ENCODE measurements at regions not wholly inside any gene's neighbourhood (a gene's known extent, or its start where the extent isn't known, plus 50 kb on each side); places are given as distances from the start of the nearest gene placed in this dataset.

- Histone ChIP-seq H3K27ac (ENCODE audit: low read length, poor library complexity, severe bottlenecking) (no peak overlapping the region), H3K23ac (ENCODE audit: low read length in 2 of 2) (no peak overlapping the region), H3K79me1 (replicated peaks; ENCODE audit: low read length, poor library complexity, severe bottlenecking) (no peaks in the 10 kb centered on the region), H3K4me3 (ENCODE audit: insufficient read depth in 1 of 2, low read depth in 1 of 2, low read length in 2 of 2) (no peak overlapping the region), H4K8ac (ENCODE audit: low read length) (no peak overlapping the region), H3K18ac (ENCODE audit: low read depth in 1 of 2, low read length in 2 of 2) (no peak overlapping the region), H2BK15ac (ENCODE audit: low read depth, poor library complexity, severe bottlenecking) (no peak overlapping the region), H3K14ac (ENCODE audit: low read length in 2 of 2) (no peak overlapping the region), H2AFZ (ENCODE audit: low read depth, low read length) (no peak overlapping the region), H3K36me3 (ENCODE audit: control insufficient read depth in 1 of 2, insufficient read depth in 2 of 2, low read depth in 1 of 2, low read length in 2 of 2) (no peaks in the 10 kb centered on the region), H2BK5ac (ENCODE audit: low read depth, low read length, poor library complexity, severe bottlenecking) (no peak overlapping the region), H3K4me2 (ENCODE audit: low read length, poor library complexity, severe bottlenecking) (no peak overlapping the region), H3K4ac (ENCODE audit: low read depth in 1 of 2, low read length in 2 of 2) (no peak overlapping the region), H3K9me3 (ENCODE audit: control insufficient read depth, low read length) (no peaks in the 10 kb centered on the region), H3K9ac (ENCODE audit: low read length) (no peak overlapping the region), H2BK120ac (ENCODE audit: low read depth, low read length) (no peak overlapping the region), H4K91ac (ENCODE audit: low read length) (no peak overlapping the region), H2BK12ac (ENCODE audit: low read length in 2 of 2) (no peak overlapping the region), H3K27me3 (ENCODE audit: control insufficient read depth in 1 of 2, insufficient read depth in 1 of 2, low read length in 2 of 2) (no peaks in the 10 kb centered on the region), H2AK5ac (ENCODE audit: low read length, severe bottlenecking) (no peak overlapping the region), H3K4me1 (ENCODE audit: control insufficient read depth, insufficient read depth, low read depth, low read length) (no peaks in the 10 kb centered on the region)
- WGBS = 70% methylated on average over 1 of the region's 1 CpG
- DNase-seq = no peak
Observed at GRCh38 chr6:149152521-149152920, 165.0 kb upstream of the TAB2 start.

GRCh38 chr6:149153100-149153499, 164.4 kb upstream of the TAB2 start:
- no peak overlapping the region for H3K4ac ChIP-seq (ENCODE audit: low read depth in 1 of 2, low read length in 2 of 2)
- DNase-seq = no peak
- no peak overlapping the region for H2BK12ac ChIP-seq (ENCODE audit: low read length in 2 of 2)
- no peak overlapping the region for H3K27ac ChIP-seq (ENCODE audit: low read length, poor library complexity, severe bottlenecking)
- no peak overlapping the region for H2BK15ac ChIP-seq (ENCODE audit: low read depth, poor library complexity, severe bottlenecking)
- no peak overlapping the region for H4K8ac ChIP-seq (ENCODE audit: low read length)
- no peak overlapping the region for H3K23ac ChIP-seq (ENCODE audit: low read length in 2 of 2)
- H2BK5ac ChIP-seq (ENCODE audit: low read depth, low read length, poor library complexity, severe bottlenecking) = no peak overlapping the region
- no peaks in the 10 kb centered on the region for H3K9me3 ChIP-seq (ENCODE audit: control insufficient read depth, low read length)
- no peak overlapping the region for H2BK120ac ChIP-seq (ENCODE audit: low read depth, low read length)
- peak overlapping the region in 1 of 2 experiments; percentile 42 for H3K18ac ChIP-seq (ENCODE audit: low read depth in 1 of 2, low read length in 2 of 2)
- no peak overlapping the region for H3K14ac ChIP-seq (ENCODE audit: low read length in 2 of 2)
- no peaks in the 10 kb centered on the region for H3K79me1 ChIP-seq (replicated peaks; ENCODE audit: low read length, poor library complexity, severe bottlenecking)
- no peaks in the 10 kb centered on the region for H3K27me3 ChIP-seq (ENCODE audit: control insufficient read depth in 1 of 2, insufficient read depth in 1 of 2, low read length in 2 of 2)
- no peak overlapping the region for H3K9ac ChIP-seq (ENCODE audit: low read length)
- H3K36me3 ChIP-seq (ENCODE audit: control insufficient read depth in 1 of 2, insufficient read depth in 2 of 2, low read depth in 1 of 2, low read length in 2 of 2) = no peaks in the 10 kb centered on the region
- no peak overlapping the region for H3K4me2 ChIP-seq (ENCODE audit: low read length, poor library complexity, severe bottlenecking)
- WGBS = 100% methylated on average over 1 of the region's 2 CpGs
- H2AFZ ChIP-seq (ENCODE audit: low read depth, low read length) = no peak overlapping the region
- H3K4me1 ChIP-seq (ENCODE audit: control insufficient read depth, insufficient read depth, low read depth, low read length) = no peaks in the 10 kb centered on the region
- no peak overlapping the region for H2AK5ac ChIP-seq (ENCODE audit: low read length, severe bottlenecking)
- H4K91ac ChIP-seq (ENCODE audit: low read length) = no peak overlapping the region
- H3K4me3 ChIP-seq (ENCODE audit: insufficient read depth in 1 of 2, low read depth in 1 of 2, low read length in 2 of 2) = no peak overlapping the region

- no peak overlapping the region for H3K18ac ChIP-seq (ENCODE audit: low read depth in 1 of 2, low read length in 2 of 2)
- H2AK5ac ChIP-seq (ENCODE audit: low read length, severe bottlenecking) = no peak overlapping the region
- H4K91ac ChIP-seq (ENCODE audit: low read length) = no peak overlapping the region
- H3K9me3 ChIP-seq (ENCODE audit: control insufficient read depth, low read length) = no peaks in the 10 kb centered on the region
- H2BK5ac ChIP-seq (ENCODE audit: low read depth, low read length, poor library complexity, severe bottlenecking) = no peak overlapping the region
- H3K14ac ChIP-seq (ENCODE audit: low read length in 2 of 2) = no peak overlapping the region
- no peak overlapping the region for H2BK12ac ChIP-seq (ENCODE audit: low read length in 2 of 2)
- no peak overlapping the region for H3K4me2 ChIP-seq (ENCODE audit: low read length, poor library complexity, severe bottlenecking)
- no peak overlapping the region for H2AFZ ChIP-seq (ENCODE audit: low read depth, low read length)
- H3K4me3 ChIP-seq (ENCODE audit: insufficient read depth in 1 of 2, low read depth in 1 of 2, low read length in 2 of 2) = no peak overlapping the region
- no peak overlapping the region for H3K9ac ChIP-seq (ENCODE audit: low read length)
- H2BK15ac ChIP-seq (ENCODE audit: low read depth, poor library complexity, severe bottlenecking) = no peak overlapping the region
- H3K27me3 ChIP-seq (ENCODE audit: control insufficient read depth in 1 of 2, insufficient read depth in 1 of 2, low read length in 2 of 2) = no peaks in the 10 kb centered on the region
- H4K8ac ChIP-seq (ENCODE audit: low read length) = no peak overlapping the region
- 90% methylated on average over 2 of the region's 2 CpGs for WGBS
- H3K36me3 ChIP-seq (ENCODE audit: control insufficient read depth in 1 of 2, insufficient read depth in 2 of 2, low read depth in 1 of 2, low read length in 2 of 2) = no peaks in the 10 kb centered on the region
- H3K27ac ChIP-seq (ENCODE audit: low read length, poor library complexity, severe bottlenecking) = no peak overlapping the region
- no peaks in the 10 kb centered on the region for H3K79me1 ChIP-seq (replicated peaks; ENCODE audit: low read length, poor library complexity, severe bottlenecking)
- DNase-seq = no peak
- no peak overlapping the region for H3K23ac ChIP-seq (ENCODE audit: low read length in 2 of 2)
- no peak overlapping the region for H2BK120ac ChIP-seq (ENCODE audit: low read depth, low read length)
- no peak overlapping the region for H3K4ac ChIP-seq (ENCODE audit: low read depth in 1 of 2, low read length in 2 of 2)
- no peaks in the 10 kb centered on the region for H3K4me1 ChIP-seq (ENCODE audit: control insufficient read depth, insufficient read depth, low read depth, low read length)
Observed at GRCh38 chr6:149153693-149154092, 163.8 kb upstream of the TAB2 start.

GRCh38 chr6:149154261-149154821, 163.2 kb upstream of the TAB2 start:
- WGBS = 86% methylated on average over 1 of the region's 1 CpG
- no peaks in the 10 kb centered on the region for H3K27me3 ChIP-seq (ENCODE audit: control insufficient read depth in 1 of 2, insufficient read depth in 1 of 2, low read length in 2 of 2)
- H3K23ac ChIP-seq (ENCODE audit: low read length in 2 of 2) = no peak overlapping the region
- no peak overlapping the region for H2BK5ac ChIP-seq (ENCODE audit: low read depth, low read length, poor library complexity, severe bottlenecking)
- H2BK15ac ChIP-seq (ENCODE audit: low read depth, poor library complexity, severe bottlenecking) = no peak overlapping the region
- no peak overlapping the region for H3K18ac ChIP-seq (ENCODE audit: low read depth in 1 of 2, low read length in 2 of 2)
- H3K79me1 ChIP-seq (replicated peaks; ENCODE audit: low read length, poor library complexity, severe bottlenecking) = no peaks in the 10 kb centered on the region
- no peak overlapping the region for H3K27ac ChIP-seq (ENCODE audit: low read length, poor library complexity, severe bottlenecking)
- no peak overlapping the region for H2AK5ac ChIP-seq (ENCODE audit: low read length, severe bottlenecking)
- DNase-seq = no peak
- H3K4ac ChIP-seq (ENCODE audit: low read depth in 1 of 2, low read length in 2 of 2) = no peak overlapping the region
- H3K4me3 ChIP-seq (ENCODE audit: insufficient read depth in 1 of 2, low read depth in 1 of 2, low read length in 2 of 2) = no peak overlapping the region
- H4K8ac ChIP-seq (ENCODE audit: low read length) = no peak overlapping the region
- no peak overlapping the region for H3K14ac ChIP-seq (ENCODE audit: low read length in 2 of 2)
- no peak overlapping the region for H2BK120ac ChIP-seq (ENCODE audit: low read depth, low read length)
- no peak overlapping the region for H3K4me2 ChIP-seq (ENCODE audit: low read length, poor library complexity, severe bottlenecking)
- H4K91ac ChIP-seq (ENCODE audit: low read length) = no peak overlapping the region
- no peak overlapping the region for H2AFZ ChIP-seq (ENCODE audit: low read depth, low read length)
- H3K4me1 ChIP-seq (ENCODE audit: control insufficient read depth, insufficient read depth, low read depth, low read length) = no peaks in the 10 kb centered on the region
- no peaks in the 10 kb centered on the region for H3K9me3 ChIP-seq (ENCODE audit: control insufficient read depth, low read length)
- no peaks in the 10 kb centered on the region for H3K36me3 ChIP-seq (ENCODE audit: control insufficient read depth in 1 of 2, insufficient read depth in 2 of 2, low read depth in 1 of 2, low read length in 2 of 2)
- no peak overlapping the region for H3K9ac ChIP-seq (ENCODE audit: low read length)
- no peak overlapping the region for H2BK12ac ChIP-seq (ENCODE audit: low read length in 2 of 2)

All from mesenchymal stem cell (in vitro differentiated cells and primary cell).